C4-2B (cell line): ENCODE measurements at regions not wholly inside any gene's neighbourhood (a gene's known extent, or its start where the extent isn't known, plus 50 kb on each side); places are given as distances from the start of the nearest gene placed in this dataset.
A peak's percentile ranks its signal among the peaks of the same experiment; 100 is the strongest.

Source experiments
- H3K27ac ChIP-seq: fragments of 450-650 bp; 2 replicates; pipeline ENCODE4 v1.5.1; 2017
- CTCF ChIP-seq: fragments of 450-650 bp; conservative IDR thresholded peaks from 2 replicates; pipeline ENCODE4 v1.5.1; 2017; ENCODE audit warnings: mild to moderate bottlenecking
- ZFX ChIP-seq: fragments of 450-650 bp; IDR thresholded peaks from 2 replicates; pipeline ENCODE4 v1.6.1; 2017

- H3K27ac ChIP-seq, result no peak overlapping the region
- peak; percentile 36 for TF ChIP-seq CTCF
- TF ChIP-seq ZFX, result no peak
These were observed 330.7 kb upstream of the SLCO3A1 start for GRCh38 chr15:91522605-91523332.

GRCh38 chr15:91523596-91523995, 329.9 kb upstream of the SLCO3A1 start:
- no peak overlapping the region for H3K27ac ChIP-seq
- TF ChIP-seq CTCF, result no peak
- no peak for TF ChIP-seq ZFX

GRCh38 chr15:91524534-91524933, 329.0 kb upstream of the SLCO3A1 start:
- TF ChIP-seq CTCF (no peak), ZFX (no peak)
- H3K27ac ChIP-seq, result no peak overlapping the region

GRCh38 chr15:91525751-91526150, 327.8 kb upstream of the SLCO3A1 start:
- no peak overlapping the region for H3K27ac ChIP-seq
- no peak for TF ChIP-seq ZFX
- TF ChIP-seq CTCF, result no peak

GRCh38 chr15:91526424-91526823, 327.1 kb upstream of the SLCO3A1 start:
- no peak for TF ChIP-seq CTCF
- TF ChIP-seq ZFX, result no peak
- H3K27ac ChIP-seq, result no peak overlapping the region

- H3K27ac ChIP-seq, result no peak overlapping the region
- TF ChIP-seq ZFX, result no peak
- no peak for TF ChIP-seq CTCF
These were observed 324.7 kb upstream of the SLCO3A1 start for GRCh38 chr15:91528801-91529200.

GRCh38 chr15:91529534-91529933, 324.0 kb upstream of the SLCO3A1 start:
- H3K27ac ChIP-seq, result no peak overlapping the region
- TF ChIP-seq ZFX (no peak), CTCF (no peak)
